Fibroblast of lung (primary cell): ENCODE measurements at regions not wholly inside any gene's neighbourhood (a gene's known extent, or its start where the extent isn't known, plus 50 kb on each side); places are given as distances from the start of the nearest gene placed in this dataset.

Source experiments
- EZH2 ChIP-seq: IDR thresholded peaks from 2 replicates; pipeline ENCODE4 v1.5.1; 2012; ENCODE audit warnings: low read length, control low read depth, mild to moderate bottlenecking; ENCODE audit errors: missing control alignments
- TF ChIP-seq, protein P1 (sequence below), 2 donors: IDR thresholded peaks in 1 of 2; conservative IDR thresholded peaks in 1 of 2; 1 replicate in 1 of 2; 2 replicates in 1 of 2; pipeline ENCODE4 v1.5.1; 2011 to 2012; ENCODE audit warnings: low read length in 2 of 2, control low read depth in 1 of 2, inconsistent platforms in 1 of 2, low read depth in 1 of 2, mild to moderate bottlenecking in 1 of 2

DNA sequence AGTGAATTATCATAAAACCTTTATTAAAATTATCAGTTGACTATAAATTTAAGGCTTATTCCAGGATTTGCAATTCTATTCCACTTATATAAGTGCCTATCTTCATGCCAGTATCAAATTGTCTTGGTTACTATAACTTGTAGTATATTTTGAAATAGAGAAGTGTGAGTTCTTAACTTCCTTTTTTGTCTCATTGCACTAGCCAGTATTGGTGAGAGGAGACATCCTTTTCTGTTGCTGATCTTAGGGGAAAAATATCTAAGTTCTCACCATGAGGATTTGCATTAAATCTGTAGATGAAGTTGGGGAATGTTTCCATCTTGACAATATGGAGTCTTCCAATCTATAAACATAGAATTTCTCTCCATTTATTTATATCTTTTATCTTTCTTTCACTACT is 104.2 kb upstream of the MKI67 start:
- TF ChIP-seq, protein P1, sequence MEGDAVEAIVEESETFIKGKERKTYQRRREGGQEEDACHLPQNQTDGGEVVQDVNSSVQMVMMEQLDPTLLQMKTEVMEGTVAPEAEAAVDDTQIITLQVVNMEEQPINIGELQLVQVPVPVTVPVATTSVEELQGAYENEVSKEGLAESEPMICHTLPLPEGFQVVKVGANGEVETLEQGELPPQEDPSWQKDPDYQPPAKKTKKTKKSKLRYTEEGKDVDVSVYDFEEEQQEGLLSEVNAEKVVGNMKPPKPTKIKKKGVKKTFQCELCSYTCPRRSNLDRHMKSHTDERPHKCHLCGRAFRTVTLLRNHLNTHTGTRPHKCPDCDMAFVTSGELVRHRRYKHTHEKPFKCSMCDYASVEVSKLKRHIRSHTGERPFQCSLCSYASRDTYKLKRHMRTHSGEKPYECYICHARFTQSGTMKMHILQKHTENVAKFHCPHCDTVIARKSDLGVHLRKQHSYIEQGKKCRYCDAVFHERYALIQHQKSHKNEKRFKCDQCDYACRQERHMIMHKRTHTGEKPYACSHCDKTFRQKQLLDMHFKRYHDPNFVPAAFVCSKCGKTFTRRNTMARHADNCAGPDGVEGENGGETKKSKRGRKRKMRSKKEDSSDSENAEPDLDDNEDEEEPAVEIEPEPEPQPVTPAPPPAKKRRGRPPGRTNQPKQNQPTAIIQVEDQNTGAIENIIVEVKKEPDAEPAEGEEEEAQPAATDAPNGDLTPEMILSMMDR (conservative IDR thresholded peaks at IDR 0.05 in 1 of 2, IDR thresholded peaks at IDR 0.05 in 1 of 2; ENCODE audit: low read depth in 1 of 2, low read length in 2 of 2) = no peak
- TF ChIP-seq EZH2 = no peak
